ENCODE measurements at regions not wholly inside any gene's neighbourhood (a gene's known extent, or its start where the extent isn't known, plus 50 kb on each side); places are given as distances from the start of the nearest gene placed in this dataset.

GRCh38 chr5:172570594-172571334 is 70.3 kb upstream of the NEURL1B start:
- H3K4me3 ChIP-seq (ENCODE audit: control insufficient read depth, low read depth, low read length): no peak overlapping the region
- no peak for DNase-seq (ENCODE audit: low read depth)
- TF ChIP-seq CTCF (IDR thresholded peaks at IDR 0.05; ENCODE audit: control insufficient read depth, insufficient read depth, low read depth, low read length, missing control alignments): no peak

GRCh38 chr5:172569861-172570558 is 71.1 kb upstream of the NEURL1B start:
- DNase-seq (ENCODE audit: low read depth): no peak
- H3K4me3 ChIP-seq (ENCODE audit: control insufficient read depth, low read depth, low read length): no peak overlapping the region
- no peak for TF ChIP-seq CTCF (IDR thresholded peaks at IDR 0.05; ENCODE audit: control insufficient read depth, insufficient read depth, low read depth, low read length, missing control alignments)

- TF ChIP-seq CTCF (IDR thresholded peaks at IDR 0.05; ENCODE audit: control insufficient read depth, insufficient read depth, low read depth, low read length, missing control alignments): no peak
- H3K4me3 ChIP-seq (ENCODE audit: control insufficient read depth, low read depth, low read length): no peak overlapping the region
- DNase-seq (ENCODE audit: low read depth): no peak
Measured at GRCh38 chr5:172568308-172568910, 72.7 kb upstream of the NEURL1B start.

- no peak overlapping the region for H3K4me3 ChIP-seq (ENCODE audit: control insufficient read depth, low read depth, low read length)
- no peak for TF ChIP-seq CTCF (IDR thresholded peaks at IDR 0.05; ENCODE audit: control insufficient read depth, insufficient read depth, low read depth, low read length, missing control alignments)
- no peak for DNase-seq (ENCODE audit: low read depth)
Measured at GRCh38 chr5:172567843-172568242, 73.2 kb upstream of the NEURL1B start.

GRCh38 chr5:172567294-172567693 is 73.8 kb upstream of the NEURL1B start:
- no peak for TF ChIP-seq CTCF (IDR thresholded peaks at IDR 0.05; ENCODE audit: control insufficient read depth, insufficient read depth, low read depth, low read length, missing control alignments)
- H3K4me3 ChIP-seq (ENCODE audit: control insufficient read depth, low read depth, low read length): no peak overlapping the region
- no peak for DNase-seq (ENCODE audit: low read depth)

- TF ChIP-seq CTCF (IDR thresholded peaks at IDR 0.05; ENCODE audit: control insufficient read depth, insufficient read depth, low read depth, low read length, missing control alignments): no peak
- DNase-seq (ENCODE audit: low read depth): no peak
- H3K4me3 ChIP-seq (ENCODE audit: control insufficient read depth, low read depth, low read length): no peak overlapping the region
Measured at GRCh38 chr5:172565931-172566665, 75.0 kb upstream of the NEURL1B start.

Measured in AG09309 (cell line).